K562 (cell line): ENCODE measurements at regions not wholly inside any gene's neighbourhood (a gene's known extent, or its start where the extent isn't known, plus 50 kb on each side); places are given as distances from the start of the nearest gene placed in this dataset.
A peak's percentile ranks its signal among the peaks of the same experiment; 100 is the strongest.

Source experiments
- FOSL1 ChIP-seq: fragments of 200-800 bp; sonication (Bioruptor generic); conservative IDR thresholded peaks from 2 replicates; pipeline ENCODE4 v1.6.1; 2016; ENCODE audit warnings: missing genetic modification characterization, missing compliant biosample characterization
- MAZ ChIP-seq, 2 experiments: fragments of 450-650 bp in 1 of 2; sonication (generic) in 1 of 2; formaldehyde crosslinking; IDR thresholded peaks in 1 of 2; conservative IDR thresholded peaks in 1 of 2; 2 replicates each; pipeline versions ENCODE4 v1.4.0 to v1.5.0; 2020; ENCODE audit warnings: mild to moderate bottlenecking in 1 of 2, missing genetic modification reagents in 1 of 2
- MTA1 ChIP-seq: fragments of 450-650 bp; IDR thresholded peaks from 2 replicates; pipeline ENCODE4 v1.6.1; 2017; ENCODE audit warnings: borderline replicate concordance
- RFX7 ChIP-seq: fragments of 250-450 bp; sonication (Bioruptor Pico); IDR thresholded peaks from 2 replicates; pipeline ENCODE4 v1.5.1; 2021; ENCODE audit warnings: mild to moderate bottlenecking
- YY1 ChIP-seq, 3 experiments: IDR thresholded peaks; 2 replicates each; pipeline ENCODE4 v1.6.1; 2011; ENCODE audit warnings: low read length in 2 of 3, mild to moderate bottlenecking in 2 of 3, moderate library complexity in 2 of 3, borderline replicate concordance in 1 of 3, control low read depth in 1 of 3, low read depth in 1 of 3; ENCODE audit not compliant: insufficient read depth in 3 of 3, insufficient replicate concordance in 2 of 3, control insufficient read depth in 1 of 3, insufficient read length in 1 of 3; ENCODE audit errors: extremely low read depth in 1 of 3
- ZBTB11 ChIP-seq, 3 experiments: fragments of 200-800 bp in 1 of 3; fragments of 250-450 bp in 1 of 3; fragments of 450-650 bp in 1 of 3; sonication (Bioruptor Pico) in 1 of 3; sonication (Bioruptor generic) in 1 of 3; formaldehyde crosslinking in 1 of 3; IDR thresholded peaks; 2 replicates each; pipeline versions ENCODE4 v1.6.1 to v1.8.0; 2016 to 2022; ENCODE audit warnings: mild to moderate bottlenecking in 2 of 3, missing genetic modification characterization in 2 of 3, missing compliant biosample characterization in 1 of 3, moderate library complexity in 1 of 3
- ZNF143 ChIP-seq: sonication (generic); formaldehyde crosslinking; IDR thresholded peaks from 2 replicates; pipeline ENCODE4 v1.9.0; 2022; ENCODE audit warnings: mild to moderate bottlenecking, missing genetic modification reagents
- ZNF253 ChIP-seq: fragments of 250-450 bp; sonication (Bioruptor Pico); conservative IDR thresholded peaks from 2 replicates; pipeline ENCODE4 v1.6.1; 2021; ENCODE audit warnings: mild to moderate bottlenecking
- TF ChIP-seq, protein P1 (sequence below): fragments of 200-400 bp; formaldehyde crosslinking; IDR thresholded peaks from 2 replicates; pipeline ENCODE4 v1.6.1; 2017; ENCODE audit warnings: mild to moderate bottlenecking, low read depth, low read length, moderate library complexity
- TF ChIP-seq, protein P2 (sequence below), 2 experiments: fragments of 450-650 bp in 1 of 2; sonication (generic) in 1 of 2; formaldehyde crosslinking in 1 of 2; IDR thresholded peaks in 1 of 2; conservative IDR thresholded peaks in 1 of 2; 2 replicates each; pipeline versions ENCODE4 v1.6.1 to v1.8.1; 2016 to 2023; ENCODE audit warnings: mild to moderate bottlenecking in 2 of 2, moderate library complexity in 2 of 2, inconsistent platforms in 1 of 2, missing genetic modification reagents in 1 of 2
- TF ChIP-seq, protein P3 (sequence below): fragments of 450-650 bp; formaldehyde crosslinking; IDR thresholded peaks from 2 replicates; pipeline ENCODE4 v1.4.0; 2020; ENCODE audit warnings: mild to moderate bottlenecking, moderate library complexity
- TF ChIP-seq, protein P4 (sequence below), 3 experiments: IDR thresholded peaks in 2 of 3; conservative IDR thresholded peaks in 1 of 3; 2 replicates each; pipeline ENCODE4 v1.5.1; 2011 to 2012; ENCODE audit warnings: low read length in 3 of 3, mild to moderate bottlenecking in 3 of 3, control low read depth in 2 of 3, improper control_type of control experiment in 1 of 3, inconsistent platforms in 1 of 3, low read depth in 1 of 3, mixed read lengths in 1 of 3, moderate library complexity in 1 of 3; ENCODE audit not compliant: insufficient read depth in 2 of 3

DNA sequence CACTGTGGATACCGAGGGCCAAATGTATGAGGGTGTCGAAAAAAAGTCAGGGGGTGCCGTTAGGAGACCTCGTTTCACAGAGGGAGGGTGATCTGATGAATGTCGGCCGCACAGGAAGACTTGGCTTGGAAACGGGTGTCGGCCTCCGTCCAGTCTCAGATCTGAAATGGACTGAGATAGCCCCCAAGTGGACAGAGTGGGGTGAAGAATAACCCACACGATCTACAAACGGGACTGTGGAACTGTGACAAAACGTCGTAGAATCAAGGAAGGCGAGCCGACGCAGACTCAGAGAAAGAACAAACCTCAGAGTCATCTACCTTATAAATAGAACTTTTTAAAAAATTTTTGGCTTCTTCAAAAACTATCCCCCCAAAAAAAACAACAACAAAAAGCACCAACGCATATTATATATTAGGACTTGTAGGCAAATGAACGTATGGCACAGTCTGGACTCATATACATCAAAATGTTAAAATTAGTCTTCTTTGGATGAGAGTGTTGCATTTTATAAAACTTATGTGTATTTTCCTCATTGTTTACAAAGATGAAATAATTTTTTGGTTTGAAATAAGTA lies 63.8 kb upstream of the IRF2 start (continued):
- TF ChIP-seq MAZ (CRISPR knock-in tag; conservative IDR thresholded peaks at IDR 0.05 in 1 of 2, IDR thresholded peaks at IDR 0.05 in 1 of 2) (no peak), ZNF253 (CRISPR knock-in tag) (no peak), RFX7 (CRISPR knock-in tag) (no peak), YY1 (IDR thresholded peaks at IDR 0.05; ENCODE audit: borderline replicate concordance in 1 of 3, control insufficient read depth in 1 of 3, extremely low read depth in 1 of 3, insufficient read depth in 3 of 3, insufficient read length in 1 of 3, insufficient replicate concordance in 2 of 3, low read depth in 1 of 3, low read length in 2 of 3) (peak in 1 of 3 experiments; percentile 13), MTA1 (0 out of 2 replicates have a peak, but pooled peaks have one; percentile 51), FOSL1 (tag) (no peak), ZNF143 (CRISPR knock-in tag) (no peak), ZBTB11 (CRISPR knock-in tag; IDR thresholded peaks at IDR 0.05) (no peak)
- TF ChIP-seq, protein P1, sequence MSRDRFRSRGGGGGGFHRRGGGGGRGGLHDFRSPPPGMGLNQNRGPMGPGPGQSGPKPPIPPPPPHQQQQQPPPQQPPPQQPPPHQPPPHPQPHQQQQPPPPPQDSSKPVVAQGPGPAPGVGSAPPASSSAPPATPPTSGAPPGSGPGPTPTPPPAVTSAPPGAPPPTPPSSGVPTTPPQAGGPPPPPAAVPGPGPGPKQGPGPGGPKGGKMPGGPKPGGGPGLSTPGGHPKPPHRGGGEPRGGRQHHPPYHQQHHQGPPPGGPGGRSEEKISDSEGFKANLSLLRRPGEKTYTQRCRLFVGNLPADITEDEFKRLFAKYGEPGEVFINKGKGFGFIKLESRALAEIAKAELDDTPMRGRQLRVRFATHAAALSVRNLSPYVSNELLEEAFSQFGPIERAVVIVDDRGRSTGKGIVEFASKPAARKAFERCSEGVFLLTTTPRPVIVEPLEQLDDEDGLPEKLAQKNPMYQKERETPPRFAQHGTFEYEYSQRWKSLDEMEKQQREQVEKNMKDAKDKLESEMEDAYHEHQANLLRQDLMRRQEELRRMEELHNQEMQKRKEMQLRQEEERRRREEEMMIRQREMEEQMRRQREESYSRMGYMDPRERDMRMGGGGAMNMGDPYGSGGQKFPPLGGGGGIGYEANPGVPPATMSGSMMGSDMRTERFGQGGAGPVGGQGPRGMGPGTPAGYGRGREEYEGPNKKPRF = no peak
- TF ChIP-seq, protein P2, sequence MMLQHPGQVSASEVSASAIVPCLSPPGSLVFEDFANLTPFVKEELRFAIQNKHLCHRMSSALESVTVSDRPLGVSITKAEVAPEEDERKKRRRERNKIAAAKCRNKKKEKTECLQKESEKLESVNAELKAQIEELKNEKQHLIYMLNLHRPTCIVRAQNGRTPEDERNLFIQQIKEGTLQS (IDR thresholded peaks at IDR 0.05) = no peak
- TF ChIP-seq, protein P2 (CRISPR knock-in tag; conservative IDR thresholded peaks at IDR 0.05) = 0 out of 2 replicates have a peak, but pooled peaks have one; percentile 42
- TF ChIP-seq, protein P3, sequence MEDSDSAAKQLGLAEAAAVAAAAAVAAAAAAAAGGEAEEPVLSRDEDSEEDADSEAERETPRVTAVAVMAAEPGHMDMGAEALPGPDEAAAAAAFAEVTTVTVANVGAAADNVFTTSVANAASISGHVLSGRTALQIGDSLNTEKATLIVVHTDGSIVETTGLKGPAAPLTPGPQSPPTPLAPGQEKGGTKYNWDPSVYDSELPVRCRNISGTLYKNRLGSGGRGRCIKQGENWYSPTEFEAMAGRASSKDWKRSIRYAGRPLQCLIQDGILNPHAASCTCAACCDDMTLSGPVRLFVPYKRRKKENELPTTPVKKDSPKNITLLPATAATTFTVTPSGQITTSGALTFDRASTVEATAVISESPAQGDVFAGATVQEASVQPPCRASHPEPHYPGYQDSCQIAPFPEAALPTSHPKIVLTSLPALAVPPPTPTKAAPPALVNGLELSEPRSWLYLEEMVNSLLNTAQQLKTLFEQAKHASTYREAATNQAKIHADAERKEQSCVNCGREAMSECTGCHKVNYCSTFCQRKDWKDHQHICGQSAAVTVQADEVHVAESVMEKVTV (CRISPR knock-in tag) = peak; percentile 88
- TF ChIP-seq, protein P4, sequence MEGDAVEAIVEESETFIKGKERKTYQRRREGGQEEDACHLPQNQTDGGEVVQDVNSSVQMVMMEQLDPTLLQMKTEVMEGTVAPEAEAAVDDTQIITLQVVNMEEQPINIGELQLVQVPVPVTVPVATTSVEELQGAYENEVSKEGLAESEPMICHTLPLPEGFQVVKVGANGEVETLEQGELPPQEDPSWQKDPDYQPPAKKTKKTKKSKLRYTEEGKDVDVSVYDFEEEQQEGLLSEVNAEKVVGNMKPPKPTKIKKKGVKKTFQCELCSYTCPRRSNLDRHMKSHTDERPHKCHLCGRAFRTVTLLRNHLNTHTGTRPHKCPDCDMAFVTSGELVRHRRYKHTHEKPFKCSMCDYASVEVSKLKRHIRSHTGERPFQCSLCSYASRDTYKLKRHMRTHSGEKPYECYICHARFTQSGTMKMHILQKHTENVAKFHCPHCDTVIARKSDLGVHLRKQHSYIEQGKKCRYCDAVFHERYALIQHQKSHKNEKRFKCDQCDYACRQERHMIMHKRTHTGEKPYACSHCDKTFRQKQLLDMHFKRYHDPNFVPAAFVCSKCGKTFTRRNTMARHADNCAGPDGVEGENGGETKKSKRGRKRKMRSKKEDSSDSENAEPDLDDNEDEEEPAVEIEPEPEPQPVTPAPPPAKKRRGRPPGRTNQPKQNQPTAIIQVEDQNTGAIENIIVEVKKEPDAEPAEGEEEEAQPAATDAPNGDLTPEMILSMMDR (IDR thresholded peaks at IDR 0.05 in 2 of 3, conservative IDR thresholded peaks at IDR 0.05 in 1 of 3; ENCODE audit: insufficient read depth in 2 of 3, low read depth in 1 of 3, low read length in 3 of 3) = peak; percentile 85 to 93 (median 86)
